WTC11 (cell line): ENCODE measurements at regions not wholly inside any gene's neighbourhood (a gene's known extent, or its start where the extent isn't known, plus 50 kb on each side); places are given as distances from the start of the nearest gene placed in this dataset.

Source experiments
- ATAC-seq: fragments of 200-7000 bp; cut with Tn5 transposase; 2 replicates; pipeline ENCODE4 v1.10.0; 2021; ENCODE audit warnings: mild to moderate bottlenecking, moderate library complexity
- CTCF ChIA-PET: fragments of 300-600 bp; sonication (Branson Sonifier 250); formaldehyde crosslinking; loops from one replicate; lab custom pipeline; 2021; ENCODE audit warnings: antibody characterized with exemption; lab: Charles Lee
- POLR2A ChIA-PET: fragments of 350-600 bp; sonication (Branson Sonifier 250); formaldehyde crosslinking; loops from one replicate; lab custom pipeline; 2021; ENCODE audit warnings: antibody characterized with exemption; lab: Charles Lee
- DNase-seq: peaks from one replicate; pipeline ENCODE4 v3.0.0; 2021; ENCODE audit warnings: low spot score
- H3K27ac Mint-ChIP-seq: 2 replicates; pipeline ENCODE4 v1.8.0; 2021; ENCODE audit warnings: mixed read lengths
- H3K27me3 Mint-ChIP-seq: 2 replicates; pipeline ENCODE4 v1.8.0; 2021; ENCODE audit warnings: low read depth, mild to moderate bottlenecking, moderate library complexity, mixed read lengths
- H3K36me3 Mint-ChIP-seq: 2 replicates; pipeline ENCODE4 v1.8.0; 2021; ENCODE audit warnings: mixed read lengths
- H3K4me1 Mint-ChIP-seq: 2 replicates; pipeline ENCODE4 v1.8.0; 2022; ENCODE audit warnings: mixed read lengths
- H3K4me3 Mint-ChIP-seq: 2 replicates; pipeline ENCODE4 v1.8.0; 2021; ENCODE audit warnings: mild to moderate bottlenecking, moderate library complexity, mixed read lengths
- H3K9me3 Mint-ChIP-seq: 2 replicates; pipeline ENCODE4 v1.8.0; 2021; ENCODE audit warnings: mixed read lengths
- AFF4 ChIP-seq: sonication (generic); formaldehyde crosslinking; IDR thresholded peaks from 2 replicates; pipeline ENCODE4 v1.8.1; 2023; ENCODE audit warnings: mild to moderate bottlenecking, missing genetic modification reagents, borderline replicate concordance
- ATF6 ChIP-seq: sonication (generic); formaldehyde crosslinking; IDR thresholded peaks from 2 replicates; pipeline ENCODE4 v1.8.1; 2023; ENCODE audit warnings: mild to moderate bottlenecking, missing genetic modification reagents
- CTCF ChIP-seq: fragments of 200-600 bp; IDR thresholded peaks from 2 replicates; pipeline ENCODE4 v1.8.0; 2022; ENCODE audit warnings: antibody characterized with exemption
- ETV6 ChIP-seq: sonication (generic); formaldehyde crosslinking; IDR thresholded peaks from 2 replicates; pipeline ENCODE4 v1.8.1; 2022; ENCODE audit warnings: mild to moderate bottlenecking, missing genetic modification reagents
- HMGA2 ChIP-seq: fragments of 250-450 bp; sonication (Bioruptor Pico); IDR thresholded peaks from 2 replicates; pipeline ENCODE4 v1.4.0; 2021; ENCODE audit warnings: mild to moderate bottlenecking, moderate library complexity
- MLX ChIP-seq: sonication (generic); formaldehyde crosslinking; IDR thresholded peaks from 2 replicates; pipeline ENCODE4 v1.8.1; 2023; ENCODE audit warnings: mild to moderate bottlenecking, missing genetic modification reagents, moderate library complexity
- MXD4 ChIP-seq: fragments of 250-450 bp; sonication (Bioruptor Pico); IDR thresholded peaks from 2 replicates; pipeline ENCODE4 v1.8.0; 2021; ENCODE audit warnings: mild to moderate bottlenecking, moderate library complexity, borderline replicate concordance
- NFE2L1 ChIP-seq: sonication (generic); formaldehyde crosslinking; IDR thresholded peaks from 2 replicates; pipeline ENCODE4 v1.8.1; 2023; ENCODE audit warnings: missing genetic modification reagents
- NR1H2 ChIP-seq: sonication (generic); formaldehyde crosslinking; IDR thresholded peaks from 2 replicates; pipeline ENCODE4 v1.9.0; 2021; ENCODE audit warnings: mild to moderate bottlenecking, moderate library complexity, missing genetic modification reagents
- OVOL2 ChIP-seq: fragments of 250-450 bp; sonication (Bioruptor Pico); IDR thresholded peaks from 2 replicates; pipeline ENCODE4 v1.9.0; 2021; ENCODE audit warnings: mild to moderate bottlenecking, borderline replicate concordance
- PRRX2 ChIP-seq: fragments of 250-450 bp; sonication (Bioruptor Pico); IDR thresholded peaks from 2 replicates; pipeline ENCODE4 v1.8.0; 2021; ENCODE audit warnings: mild to moderate bottlenecking
- SMAD3 ChIP-seq: sonication (generic); formaldehyde crosslinking; IDR thresholded peaks from 2 replicates; pipeline ENCODE4 v1.8.0; 2022; ENCODE audit warnings: missing genetic modification reagents, mild to moderate bottlenecking, borderline replicate concordance
- STAT6 ChIP-seq: sonication (generic); formaldehyde crosslinking; conservative IDR thresholded peaks from 2 replicates; pipeline ENCODE4 v1.8.1; 2023; ENCODE audit warnings: mild to moderate bottlenecking, low read depth, missing genetic modification reagents, moderate library complexity
- TP53 ChIP-seq: sonication (generic); formaldehyde crosslinking; IDR thresholded peaks from 2 replicates; pipeline ENCODE4 v1.8.1; 2023; ENCODE audit warnings: mild to moderate bottlenecking, missing genetic modification reagents
- ZMAT4 ChIP-seq: fragments of 250-450 bp; sonication (Bioruptor Pico); IDR thresholded peaks from 2 replicates; pipeline ENCODE4 v1.9.0; 2021; ENCODE audit warnings: mild to moderate bottlenecking
- ZNF219 ChIP-seq: sonication (generic); formaldehyde crosslinking; IDR thresholded peaks from 2 replicates; pipeline ENCODE4 v1.8.0; 2023; ENCODE audit warnings: missing genetic modification reagents, mild to moderate bottlenecking, borderline replicate concordance
- ZNF232 ChIP-seq: sonication (generic); formaldehyde crosslinking; IDR thresholded peaks from 2 replicates; pipeline ENCODE4 v1.8.0; 2022; ENCODE audit warnings: mild to moderate bottlenecking, missing genetic modification reagents
- ZNF281 ChIP-seq: sonication (generic); formaldehyde crosslinking; IDR thresholded peaks from 2 replicates; pipeline ENCODE4 v1.8.0; 2023; ENCODE audit warnings: mild to moderate bottlenecking, missing genetic modification reagents
- ZNF671 ChIP-seq: fragments of 250-450 bp; sonication (Bioruptor Pico); IDR thresholded peaks from 2 replicates; pipeline ENCODE4 v1.8.0; 2021; ENCODE audit warnings: mild to moderate bottlenecking

GRCh38 chr19:31952693-31953092 is 392.7 kb upstream of the ZNF507 start:
- H3K4me3 Mint-ChIP-seq = no peak overlapping the region
- POLR2A ChIA-PET = no interaction called here
- H3K4me1 Mint-ChIP-seq = peaks cover 4% of the 10 kb centered on the region
- CTCF ChIA-PET = no interaction called here
- no peak overlapping the region for H3K27ac Mint-ChIP-seq
- peaks cover 3% of the 10 kb centered on the region for H3K36me3 Mint-ChIP-seq
- no peaks in the 10 kb centered on the region for H3K27me3 Mint-ChIP-seq
- peaks cover 18% of the 10 kb centered on the region for H3K9me3 Mint-ChIP-seq
- TF ChIP-seq AFF4 (no peak), PRRX2 (CRISPR knock-in tag) (no peak), CTCF (no peak), ETV6 (CRISPR knock-in tag) (no peak), ZNF281 (CRISPR knock-in tag) (no peak), ZMAT4 (CRISPR knock-in tag) (no peak), HMGA2 (CRISPR knock-in tag) (no peak), MXD4 (CRISPR knock-in tag) (no peak), MLX (CRISPR knock-in tag) (no peak), ATF6 (CRISPR knock-in tag) (no peak), NR1H2 (CRISPR knock-in tag) (no peak), ZNF232 (CRISPR knock-in tag) (no peak), NFE2L1 (CRISPR knock-in tag) (no peak), ZNF671 (no peak), TP53 (CRISPR knock-in tag) (no peak), OVOL2 (CRISPR knock-in tag) (no peak), STAT6 (no peak), SMAD3 (no peak), ZNF219 (CRISPR knock-in tag) (no peak)
- DNase-seq (no peak), ATAC-seq (no peak)
